Stimulated activated naive CD8-positive, alpha-beta T cell treated with anti-CD3 and anti-CD28 coated beads, Interleukin-15, Interleukin-2, amounts not matched to agents 100 U/mL and 50 U/mL, for 24 hours (primary cell): ENCODE measurements at regions not wholly inside any gene's neighbourhood (a gene's known extent, or its start where the extent isn't known, plus 50 kb on each side); places are given as distances from the start of the nearest gene placed in this dataset.
"Not testable (repeated sequence)": the region's sequence is repeated elsewhere in the genome, so short reads cannot be mapped to it uniquely, and the experiment has no call there.

Source experiments
- ATAC-seq: fragments of 150-1000 bp; cut with Tn5 transposase; one replicate; pipeline ENCODE4 v1.10.0; 2021
- DNase-seq: peaks from one replicate; pipeline ENCODE4 v3.0.0; 2021

- DNase-seq = not testable (repeated sequence)
Observed at GRCh38 chr2:242006091-242006634, 136.6 kb downstream of the RTP5 start.

GRCh38 chr2:242008908-242009307 lies 139.4 kb downstream of the RTP5 start:
- DNase-seq, ATAC-seq: not testable (repeated sequence)

More at GRCh38 chr2:242006091-242006634, 136.6 kb downstream of the RTP5 start:
- not testable (repeated sequence) for ATAC-seq

- not testable (repeated sequence) for ATAC-seq, DNase-seq
Observed at GRCh38 chr2:242009846-242010245, 140.3 kb downstream of the RTP5 start.

DNA sequence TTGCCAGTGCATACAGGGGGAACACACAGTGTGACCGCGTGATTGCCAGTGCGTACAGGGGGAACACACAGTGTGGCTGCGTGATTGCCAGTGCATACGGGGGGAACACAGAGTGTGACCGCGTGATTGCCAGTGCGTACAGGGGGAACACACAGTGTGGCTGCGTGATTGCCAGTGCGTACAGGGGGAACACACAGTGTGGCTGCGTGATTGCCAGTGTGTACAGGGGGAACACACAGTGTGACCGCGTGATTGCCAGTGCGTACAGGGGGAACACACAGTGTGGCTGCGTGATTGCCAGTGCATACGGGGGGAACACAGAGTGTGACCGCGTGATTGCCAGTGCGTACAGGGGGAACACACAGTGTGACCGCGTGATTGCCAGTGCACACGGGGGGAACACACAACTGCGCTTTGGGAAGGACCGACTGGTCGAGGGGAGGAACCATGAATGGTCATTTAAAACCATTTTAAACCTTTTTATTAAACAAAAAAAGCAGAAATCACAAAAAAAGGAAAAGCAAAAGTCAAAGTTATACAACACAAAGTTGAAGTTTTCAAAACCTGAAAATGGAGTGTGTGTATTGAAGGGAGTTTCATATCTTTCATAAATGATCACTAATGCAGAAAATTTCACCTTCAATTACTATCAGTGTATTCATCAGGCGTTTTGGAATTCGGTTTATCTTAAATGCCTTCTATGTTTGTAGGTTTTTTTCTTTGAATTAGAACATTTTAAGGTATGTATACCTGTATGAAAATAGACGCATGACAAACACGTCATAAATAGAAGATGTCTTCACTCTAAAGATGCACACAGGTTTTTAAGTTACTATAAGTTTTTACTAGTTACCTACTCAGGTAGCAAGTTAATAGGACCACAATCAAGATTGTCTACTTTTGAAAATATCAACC lies 141.0 kb downstream of the RTP5 start:
- ATAC-seq, DNase-seq: not testable (repeated sequence)

GRCh38 chr2:242011167-242011513 lies 141.6 kb downstream of the RTP5 start:
- DNase-seq (peak; percentile 41), ATAC-seq (peak; percentile 59)

DNA sequence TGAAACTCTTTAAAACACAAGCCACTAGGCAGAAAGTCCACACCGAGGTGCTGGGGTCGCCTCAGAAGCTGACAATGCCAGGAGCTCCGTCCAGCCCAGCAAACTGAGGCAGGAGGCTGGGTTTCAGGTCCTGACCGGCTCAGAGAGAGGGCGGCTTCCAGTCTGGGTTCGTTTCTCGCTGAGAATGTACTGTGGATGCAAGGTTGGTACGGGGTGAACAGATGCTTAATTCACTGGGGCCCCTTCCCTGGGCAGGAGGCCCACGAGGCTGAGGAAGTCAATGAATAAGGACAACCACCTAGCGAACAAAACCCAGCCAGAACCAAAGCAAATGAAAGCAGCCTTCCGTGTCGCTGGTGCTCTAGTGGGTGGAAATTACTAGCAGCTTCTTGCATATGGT lies 142.0 kb downstream of the RTP5 start:
- ATAC-seq = no peak
- DNase-seq = no peak

GRCh38 chr2:242011991-242012764 lies 142.6 kb downstream of the RTP5 start:
- no peak for DNase-seq
- no peak for ATAC-seq

DNA sequence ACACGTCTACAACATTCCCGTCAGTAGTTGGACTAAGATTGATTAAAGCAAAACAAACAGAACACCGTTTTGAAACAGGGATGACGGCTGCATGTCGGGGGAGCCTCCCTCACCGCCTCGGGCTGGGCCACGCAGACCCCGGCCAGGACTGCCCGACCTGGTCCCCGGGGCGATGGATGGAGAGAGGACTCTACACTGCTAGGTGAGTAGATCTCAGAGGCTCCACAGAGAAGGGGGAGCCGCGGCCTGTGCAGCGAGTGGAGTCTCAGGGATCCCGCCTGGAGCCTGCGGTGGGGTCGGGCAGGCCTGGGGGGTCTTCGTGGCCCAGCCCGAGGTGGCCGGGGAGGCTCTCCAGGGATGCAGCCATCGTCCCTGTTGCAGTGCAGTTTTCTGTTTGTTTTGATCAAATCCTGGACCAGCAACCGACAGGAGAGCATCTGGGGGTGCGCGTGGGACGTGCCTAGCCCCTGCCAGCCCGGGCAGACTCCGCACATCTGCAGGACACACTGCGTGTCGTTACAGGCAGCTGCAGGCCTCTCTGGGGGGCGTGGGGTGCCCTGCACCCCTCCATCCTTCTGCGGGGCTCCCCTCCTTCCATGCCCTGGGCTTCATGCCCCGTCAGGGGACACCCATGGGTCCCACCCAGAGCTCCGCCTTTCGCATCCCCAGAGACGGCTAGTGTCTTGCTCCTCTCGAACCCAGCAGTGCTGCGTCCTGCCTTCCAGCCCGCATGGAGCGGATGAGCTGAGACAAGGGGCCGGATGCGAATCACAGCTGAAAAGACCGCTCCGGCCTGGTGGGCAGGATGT lies 143.6 kb downstream of the RTP5 start:
- ATAC-seq = no peak
- DNase-seq = no peak

GRCh38 chr2:242013771-242014170 lies 144.2 kb downstream of the RTP5 start:
- no peak for DNase-seq
- ATAC-seq = no peak

GRCh38 chr2:242015108-242016065 lies 145.9 kb downstream of the RTP5 start:
- DNase-seq (no peak), ATAC-seq (no peak)

DNA sequence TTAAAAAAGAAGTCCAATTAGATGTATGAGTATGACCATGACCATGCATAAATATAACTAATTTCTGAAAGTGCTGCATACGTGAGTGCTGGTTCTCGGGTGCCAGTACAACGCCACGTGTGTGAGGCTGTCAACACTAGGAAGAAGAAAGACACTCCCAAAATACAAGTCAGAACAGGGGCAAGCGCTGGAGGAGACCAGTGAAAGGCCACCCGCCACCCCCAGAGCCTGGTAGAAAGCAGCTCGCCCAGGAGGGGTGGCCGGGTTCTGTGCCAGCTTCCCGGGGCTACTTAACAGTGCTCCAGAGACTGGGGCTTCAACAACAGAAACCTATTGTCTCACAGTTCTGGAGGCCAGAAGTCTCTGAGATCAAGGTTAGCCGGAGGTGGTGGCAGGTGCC lies 147.6 kb downstream of the RTP5 start:
- DNase-seq (no peak), ATAC-seq (no peak)

- not testable (repeated sequence) for DNase-seq, ATAC-seq
Observed at GRCh38 chr2:242018416-242018815, 148.9 kb downstream of the RTP5 start.

GRCh38 chr2:242019344-242019743 lies 149.8 kb downstream of the RTP5 start:
- DNase-seq (no peak), ATAC-seq (no peak)

DNA sequence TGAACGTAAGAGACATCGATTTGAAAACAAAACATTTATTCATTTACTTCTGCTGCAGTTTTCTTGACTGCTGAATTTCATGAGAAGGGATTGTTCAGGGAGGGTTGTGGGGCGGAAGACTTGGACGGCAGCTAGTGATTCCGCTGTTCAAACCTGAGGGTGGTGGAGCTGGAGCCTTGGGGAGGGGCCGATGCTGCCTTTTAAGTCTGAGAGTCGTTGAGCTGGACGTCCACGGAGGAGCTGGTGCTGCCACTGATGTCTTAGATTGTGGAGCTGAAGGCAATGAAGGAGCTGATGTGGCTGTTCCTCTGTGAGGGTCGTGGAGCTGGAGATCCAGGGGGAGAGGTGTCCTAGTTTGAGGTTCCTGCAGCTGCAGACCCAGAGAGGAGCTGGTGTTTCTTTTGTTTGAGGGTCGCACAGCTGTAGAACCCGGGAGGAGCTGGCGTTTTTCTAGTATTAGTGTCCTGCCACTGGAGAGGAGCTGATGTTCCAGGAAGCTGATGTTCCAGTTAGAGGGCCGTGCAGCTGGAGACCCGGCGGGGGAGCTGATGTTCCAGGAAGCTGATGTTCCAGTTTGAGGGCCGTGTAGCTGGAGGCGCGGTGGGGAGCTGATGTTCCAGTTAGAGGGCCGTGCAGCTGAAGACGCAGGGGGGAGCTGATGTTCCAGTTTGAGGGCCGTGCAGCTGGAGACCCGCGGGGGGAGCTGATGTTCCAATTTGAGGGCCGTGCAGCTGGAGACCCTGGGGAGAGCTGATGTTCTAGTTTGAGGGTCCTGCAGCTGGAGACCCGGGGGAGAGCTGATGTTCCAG lies 150.9 kb downstream of the RTP5 start:
- ATAC-seq (no peak), DNase-seq (no peak)

GRCh38 chr2:242022550-242023290 lies 153.2 kb downstream of the RTP5 start:
- DNase-seq (no peak), ATAC-seq (no peak)

GRCh38 chr2:242024751-242025355 lies 155.3 kb downstream of the RTP5 start:
- no peak for DNase-seq
- ATAC-seq = no peak

DNA sequence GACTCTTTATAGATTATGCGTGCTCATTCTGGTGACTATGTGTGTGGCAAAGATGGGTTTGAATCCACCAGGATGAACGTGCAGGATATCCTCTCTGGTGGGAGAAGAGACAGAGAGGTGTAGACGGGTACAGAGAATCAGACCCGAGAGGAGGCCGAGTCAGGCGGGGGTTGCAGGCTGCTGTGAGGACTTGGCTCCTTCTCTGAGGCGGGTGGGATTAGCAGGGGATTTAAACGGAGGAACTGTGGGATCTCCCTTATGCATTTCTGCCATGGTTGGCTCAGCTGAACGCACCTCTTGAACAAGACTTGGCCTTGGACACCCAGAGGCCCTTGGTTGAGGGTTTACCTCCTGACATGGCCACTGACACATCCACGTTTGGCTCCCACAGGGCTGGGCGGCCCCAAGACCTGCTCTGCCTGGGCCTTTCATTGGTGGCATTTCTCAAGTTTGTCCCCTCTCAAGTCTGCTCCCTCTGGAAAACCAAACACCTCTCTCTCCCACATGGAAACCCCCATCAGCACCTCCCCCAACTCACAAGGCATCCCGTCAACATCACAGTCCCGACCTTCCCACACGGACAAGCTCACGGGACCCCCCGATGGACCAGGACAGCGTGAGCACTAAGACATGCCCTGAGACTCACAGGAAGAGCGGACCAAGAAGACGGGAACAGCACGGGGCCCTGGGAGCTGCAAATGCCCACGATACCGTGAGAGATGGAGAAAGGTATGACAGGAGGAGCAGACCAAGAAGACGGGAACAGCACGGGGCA lies 158.3 kb downstream of the RTP5 start:
- no peak for ATAC-seq
- no peak for DNase-seq
